ENCODE measurements at regions not wholly inside any gene's neighbourhood (a gene's known extent, or its start where the extent isn't known, plus 50 kb on each side); places are given as distances from the start of the nearest gene placed in this dataset.

DNA sequence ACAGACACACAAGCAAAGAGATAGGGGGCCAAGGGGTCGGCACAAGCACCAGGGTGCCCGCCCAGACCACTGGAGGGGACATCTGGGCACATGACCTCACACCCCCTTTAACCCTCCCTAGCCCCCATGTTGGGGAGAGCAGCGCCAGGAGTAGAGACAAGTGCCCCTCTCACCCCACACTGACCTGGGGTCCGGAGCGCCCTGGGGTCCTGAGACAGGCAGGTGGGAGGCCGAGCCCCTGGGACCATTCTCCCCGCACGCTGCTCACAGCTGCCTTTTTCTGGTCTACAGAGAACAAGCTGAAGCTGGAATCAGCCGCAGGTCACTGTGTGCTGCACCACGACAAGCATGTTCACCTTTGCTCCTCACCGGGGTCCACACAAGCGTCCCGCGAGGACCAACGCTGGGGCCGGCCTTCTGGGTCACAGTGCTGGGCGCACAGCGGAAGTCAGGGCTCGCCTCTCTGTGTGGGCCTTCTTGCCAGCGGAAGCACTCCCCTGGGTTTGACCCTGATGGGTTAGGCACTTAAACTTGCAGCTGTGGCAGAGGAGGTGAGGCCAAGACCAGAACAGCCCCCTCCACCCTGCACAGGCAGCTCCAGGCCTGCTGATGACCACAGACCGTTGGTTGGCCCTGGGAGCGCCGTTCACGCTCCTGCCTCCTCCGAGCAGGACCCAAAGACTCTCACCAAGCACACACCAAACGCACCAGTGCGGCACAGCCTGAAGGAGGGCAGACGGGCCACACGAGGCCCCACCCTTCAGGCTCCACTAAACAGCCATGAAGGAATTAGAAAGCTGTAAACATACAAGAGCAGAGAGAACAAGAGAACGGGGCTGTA lies 275.3 kb downstream of the EIPR1 start:
- H3K36me3 Mint-ChIP-seq (ENCODE audit: insufficient read depth) = no peaks in the 10 kb centered on the region
- no peak for DNase-seq (ENCODE audit: low spot score, unreplicated experiment)
- H3K9me3 Mint-ChIP-seq (ENCODE audit: low read depth) = no peaks in the 10 kb centered on the region
- TF ChIP-seq, protein P1, sequence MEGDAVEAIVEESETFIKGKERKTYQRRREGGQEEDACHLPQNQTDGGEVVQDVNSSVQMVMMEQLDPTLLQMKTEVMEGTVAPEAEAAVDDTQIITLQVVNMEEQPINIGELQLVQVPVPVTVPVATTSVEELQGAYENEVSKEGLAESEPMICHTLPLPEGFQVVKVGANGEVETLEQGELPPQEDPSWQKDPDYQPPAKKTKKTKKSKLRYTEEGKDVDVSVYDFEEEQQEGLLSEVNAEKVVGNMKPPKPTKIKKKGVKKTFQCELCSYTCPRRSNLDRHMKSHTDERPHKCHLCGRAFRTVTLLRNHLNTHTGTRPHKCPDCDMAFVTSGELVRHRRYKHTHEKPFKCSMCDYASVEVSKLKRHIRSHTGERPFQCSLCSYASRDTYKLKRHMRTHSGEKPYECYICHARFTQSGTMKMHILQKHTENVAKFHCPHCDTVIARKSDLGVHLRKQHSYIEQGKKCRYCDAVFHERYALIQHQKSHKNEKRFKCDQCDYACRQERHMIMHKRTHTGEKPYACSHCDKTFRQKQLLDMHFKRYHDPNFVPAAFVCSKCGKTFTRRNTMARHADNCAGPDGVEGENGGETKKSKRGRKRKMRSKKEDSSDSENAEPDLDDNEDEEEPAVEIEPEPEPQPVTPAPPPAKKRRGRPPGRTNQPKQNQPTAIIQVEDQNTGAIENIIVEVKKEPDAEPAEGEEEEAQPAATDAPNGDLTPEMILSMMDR (IDR thresholded peaks at IDR 0.05; ENCODE audit: unreplicated experiment) = no peak
- no peak overlapping the region for H3K4me3 Mint-ChIP-seq (ENCODE audit: low read depth)
- peaks cover 11% of the 10 kb centered on the region for H3K27me3 Mint-ChIP-seq
- H3K27ac Mint-ChIP-seq = no peak overlapping the region
- peaks cover 22% of the 10 kb centered on the region for H3K4me1 Mint-ChIP-seq (ENCODE audit: low read depth)

DNA sequence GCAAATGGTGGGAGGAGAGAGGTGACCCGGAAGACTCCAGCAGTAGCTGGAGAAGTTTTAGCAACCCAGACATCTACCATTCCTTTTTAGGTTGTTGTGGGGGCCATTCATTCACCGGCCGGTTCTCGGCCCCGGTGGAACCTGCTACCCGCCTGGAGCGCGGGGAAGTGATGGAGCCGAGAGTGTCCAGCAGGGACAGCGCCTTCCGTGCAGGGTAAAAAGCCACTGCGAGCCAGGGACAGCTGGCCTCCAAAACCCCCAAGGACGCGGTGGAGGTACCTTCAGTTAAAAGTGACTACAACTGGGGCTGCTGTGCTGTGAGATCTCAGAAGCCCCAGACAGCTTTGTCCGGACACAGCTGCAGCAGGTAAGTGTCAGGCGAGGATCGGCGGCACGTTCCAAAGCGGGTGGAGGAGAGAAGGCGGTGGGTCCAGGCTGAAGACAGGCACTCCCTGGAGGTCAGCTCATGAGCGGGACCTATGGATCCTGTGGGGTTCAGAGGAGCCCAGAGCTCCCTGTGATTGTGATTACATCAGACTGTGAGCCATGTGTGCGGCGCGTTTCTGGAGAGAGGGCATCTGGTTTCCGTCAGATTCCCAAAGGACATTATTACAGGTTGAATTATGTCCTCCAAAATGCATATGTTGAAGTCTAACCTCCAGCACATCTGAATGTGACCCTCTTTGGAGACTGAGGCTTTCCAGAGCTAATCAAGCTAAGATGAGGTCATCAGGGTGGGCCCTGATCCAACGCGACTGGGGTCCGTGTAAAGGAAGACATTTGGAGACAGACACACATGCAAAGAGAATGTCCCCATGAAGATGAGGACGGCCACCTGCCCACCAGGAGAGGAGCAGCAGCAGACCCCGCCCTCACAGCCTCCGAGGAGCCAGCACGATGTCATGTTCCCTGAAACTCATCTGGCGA lies 276.3 kb downstream of the EIPR1 start:
- H3K9me3 Mint-ChIP-seq (ENCODE audit: low read depth) = no peaks in the 10 kb centered on the region
- no peak overlapping the region for H3K27ac Mint-ChIP-seq

DNA sequence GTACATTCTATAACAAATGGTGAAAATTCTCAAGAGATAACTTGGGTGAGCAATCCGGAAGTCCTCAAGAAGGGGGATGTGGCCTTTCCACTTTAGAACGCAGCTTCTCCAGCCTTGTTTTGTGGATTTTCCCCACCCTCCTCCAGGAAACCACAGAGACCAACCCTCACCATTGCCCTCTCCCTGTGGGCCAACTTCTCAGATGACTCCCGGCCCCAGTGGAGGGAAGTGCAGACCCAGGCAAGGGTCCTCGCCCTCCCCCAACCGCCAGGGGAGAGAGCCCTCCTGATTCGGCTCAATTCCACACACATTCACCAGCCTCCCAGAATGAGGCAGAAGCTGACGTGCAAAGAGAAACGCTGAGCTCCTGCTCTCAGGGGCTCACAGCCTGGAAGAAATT lies 277.2 kb downstream of the EIPR1 start:
- TF ChIP-seq, protein P1 (IDR thresholded peaks at IDR 0.05; ENCODE audit: unreplicated experiment) = no peak
- DNase-seq (ENCODE audit: low spot score, unreplicated experiment) = no peak
- Mint-ChIP-seq H3K27me3 (peaks cover 11% of the 10 kb centered on the region), H3K4me3 (ENCODE audit: low read depth) (no peak overlapping the region), H3K36me3 (ENCODE audit: insufficient read depth) (no peaks in the 10 kb centered on the region), H3K9me3 (ENCODE audit: low read depth) (no peaks in the 10 kb centered on the region), H3K27ac (no peak overlapping the region), H3K4me1 (ENCODE audit: low read depth) (peaks cover 20% of the 10 kb centered on the region)

More for the DNA sequence above, 276.3 kb downstream of the EIPR1 start:
- H3K4me1 Mint-ChIP-seq (ENCODE audit: low read depth) = peaks cover 22% of the 10 kb centered on the region
- peaks cover 11% of the 10 kb centered on the region for H3K27me3 Mint-ChIP-seq
- DNase-seq (ENCODE audit: low spot score, unreplicated experiment) = no peak
- no peak overlapping the region for H3K4me3 Mint-ChIP-seq (ENCODE audit: low read depth)
- TF ChIP-seq, protein P1 (IDR thresholded peaks at IDR 0.05; ENCODE audit: unreplicated experiment) = no peak
- H3K36me3 Mint-ChIP-seq (ENCODE audit: insufficient read depth) = no peaks in the 10 kb centered on the region

DNA sequence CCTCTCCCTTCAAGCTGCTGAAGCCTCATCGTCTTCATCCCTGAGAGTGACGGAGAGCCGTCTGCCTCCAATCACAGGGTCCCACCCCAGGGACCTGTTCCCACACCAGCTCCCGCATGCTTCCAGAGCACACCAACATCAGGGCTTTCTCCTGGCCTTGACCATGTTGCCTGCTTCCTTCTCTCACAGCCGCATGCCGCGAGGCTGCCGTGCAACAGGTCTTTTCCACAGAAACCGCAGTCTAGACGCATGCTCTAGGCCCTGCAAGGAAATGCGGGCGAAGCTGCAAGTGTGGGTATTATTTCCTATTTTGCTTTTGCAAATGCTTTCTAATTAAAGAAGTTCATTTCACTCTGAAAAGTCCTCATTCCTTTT lies 277.8 kb downstream of the EIPR1 start:
- TF ChIP-seq, protein P1 (IDR thresholded peaks at IDR 0.05; ENCODE audit: unreplicated experiment) = no peak
- Mint-ChIP-seq H3K9me3 (ENCODE audit: low read depth) (no peaks in the 10 kb centered on the region), H3K4me1 (ENCODE audit: low read depth) (peaks cover 15% of the 10 kb centered on the region), H3K36me3 (ENCODE audit: insufficient read depth) (no peaks in the 10 kb centered on the region), H3K27ac (no peak overlapping the region), H3K4me3 (ENCODE audit: low read depth) (no peak overlapping the region), H3K27me3 (peaks cover 11% of the 10 kb centered on the region)
- no peak for DNase-seq (ENCODE audit: low spot score, unreplicated experiment)

GRCh38 chr2:3099145-3099859 lies 278.3 kb downstream of the EIPR1 start:
- Mint-ChIP-seq H3K36me3 (ENCODE audit: insufficient read depth) (no peaks in the 10 kb centered on the region), H3K9me3 (ENCODE audit: low read depth) (no peaks in the 10 kb centered on the region), H3K27ac (no peak overlapping the region), H3K27me3 (peaks cover 10% of the 10 kb centered on the region), H3K4me1 (ENCODE audit: low read depth) (peaks cover 11% of the 10 kb centered on the region), H3K4me3 (ENCODE audit: low read depth) (no peak overlapping the region)
- no peak for DNase-seq (ENCODE audit: low spot score, unreplicated experiment)
- TF ChIP-seq, protein P1 (IDR thresholded peaks at IDR 0.05; ENCODE audit: unreplicated experiment) = no peak

All from progenitor cell of endocrine pancreas (in vitro differentiated cells).